WTC11 (cell line): ENCODE measurements at regions not wholly inside any gene's neighbourhood (a gene's known extent, or its start where the extent isn't known, plus 50 kb on each side); places are given as distances from the start of the nearest gene placed in this dataset.

Source experiments
- ATF1 ChIP-seq: sonication (generic); formaldehyde crosslinking; IDR thresholded peaks from 2 replicates; pipeline ENCODE4 v1.8.1; 2023; ENCODE audit warnings: mild to moderate bottlenecking, moderate library complexity, missing genetic modification reagents
- ATF6 ChIP-seq: sonication (generic); formaldehyde crosslinking; IDR thresholded peaks from 2 replicates; pipeline ENCODE4 v1.8.1; 2023; ENCODE audit warnings: mild to moderate bottlenecking, missing genetic modification reagents
- CTCF ChIP-seq: fragments of 200-600 bp; IDR thresholded peaks from 2 replicates; pipeline ENCODE4 v1.8.0; 2022; ENCODE audit warnings: antibody characterized with exemption
- EMX1 ChIP-seq: fragments of 250-450 bp; sonication (Bioruptor Pico); IDR thresholded peaks from 2 replicates; pipeline ENCODE4 v1.8.0; 2021; ENCODE audit warnings: mild to moderate bottlenecking
- FOXP1 ChIP-seq: sonication (generic); formaldehyde crosslinking; IDR thresholded peaks from 2 replicates; pipeline ENCODE4 v1.8.0; 2022; ENCODE audit warnings: missing genetic modification reagents, mild to moderate bottlenecking, moderate library complexity, borderline replicate concordance
- MLX ChIP-seq: sonication (generic); formaldehyde crosslinking; IDR thresholded peaks from 2 replicates; pipeline ENCODE4 v1.8.1; 2023; ENCODE audit warnings: mild to moderate bottlenecking, missing genetic modification reagents, moderate library complexity
- NFATC4 ChIP-seq: fragments of 250-450 bp; sonication (Bioruptor Pico); IDR thresholded peaks from 2 replicates; pipeline ENCODE4 v1.9.0; 2021; ENCODE audit warnings: mild to moderate bottlenecking
- NFYB ChIP-seq: sonication (generic); formaldehyde crosslinking; conservative IDR thresholded peaks from 2 replicates; pipeline ENCODE4 v1.8.0; 2022; ENCODE audit warnings: low read depth, missing genetic modification reagents
- SMAD3 ChIP-seq: sonication (generic); formaldehyde crosslinking; IDR thresholded peaks from 2 replicates; pipeline ENCODE4 v1.8.0; 2022; ENCODE audit warnings: missing genetic modification reagents, mild to moderate bottlenecking, borderline replicate concordance
- SP1 ChIP-seq: sonication (generic); formaldehyde crosslinking; conservative IDR thresholded peaks from 2 replicates; pipeline ENCODE4 v1.8.1; 2022; ENCODE audit warnings: missing genetic modification reagents
- STAT6 ChIP-seq: sonication (generic); formaldehyde crosslinking; conservative IDR thresholded peaks from 2 replicates; pipeline ENCODE4 v1.8.1; 2023; ENCODE audit warnings: mild to moderate bottlenecking, low read depth, missing genetic modification reagents, moderate library complexity
- TEAD4 ChIP-seq: sonication (generic); formaldehyde crosslinking; IDR thresholded peaks from 2 replicates; pipeline ENCODE4 v1.8.0; 2022; ENCODE audit warnings: mild to moderate bottlenecking, missing genetic modification reagents
- TP53 ChIP-seq: sonication (generic); formaldehyde crosslinking; IDR thresholded peaks from 2 replicates; pipeline ENCODE4 v1.8.1; 2023; ENCODE audit warnings: mild to moderate bottlenecking, missing genetic modification reagents
- USF2 ChIP-seq: sonication (generic); formaldehyde crosslinking; IDR thresholded peaks from 2 replicates; pipeline ENCODE4 v1.8.1; 2023; ENCODE audit warnings: mild to moderate bottlenecking, missing genetic modification reagents, moderate library complexity

GRCh38 chr13:83557845-83558244, 324.4 kb downstream of the SLITRK1 start:
- no peak for TF ChIP-seq CTCF
- no peak for TF ChIP-seq ATF6 (CRISPR knock-in tag)
- TF ChIP-seq SP1: no peak
- TF ChIP-seq NFYB (CRISPR knock-in tag): no peak
- no peak for TF ChIP-seq TP53 (CRISPR knock-in tag)
- TF ChIP-seq ATF1 (CRISPR knock-in tag): no peak
- TF ChIP-seq USF2 (CRISPR knock-in tag): no peak
- no peak for TF ChIP-seq MLX (CRISPR knock-in tag)
- no peak for TF ChIP-seq EMX1 (CRISPR knock-in tag)
- TF ChIP-seq FOXP1 (CRISPR knock-in tag): no peak
- no peak for TF ChIP-seq NFATC4 (CRISPR knock-in tag)
- no peak for TF ChIP-seq TEAD4 (CRISPR knock-in tag)
- no peak for TF ChIP-seq STAT6 (CRISPR knock-in tag)
- no peak for TF ChIP-seq SMAD3
